HFF-Myc (cell line): ENCODE measurements at regions not wholly inside any gene's neighbourhood (a gene's known extent, or its start where the extent isn't known, plus 50 kb on each side); places are given as distances from the start of the nearest gene placed in this dataset.

ENCODE experiments used
- DNase-seq: peaks from one replicate; pipeline ENCODE4 v3.0.0-alpha.2; 2011; ENCODE audit warnings: low read depth; ENCODE audit errors: extremely low read depth
- H3K4me3 ChIP-seq: replicated peaks from 2 replicates; pipeline ENCODE4 v1.5.1; 2011; ENCODE audit warnings: low read depth, mild to moderate bottlenecking, control low read depth, low read length
- TF ChIP-seq, protein P1 (sequence below): IDR thresholded peaks from 2 replicates; pipeline ENCODE4 v1.5.1; 2012; ENCODE audit warnings: mild to moderate bottlenecking, low read depth, low read length, control low read depth; ENCODE audit errors: missing control alignments

DNA sequence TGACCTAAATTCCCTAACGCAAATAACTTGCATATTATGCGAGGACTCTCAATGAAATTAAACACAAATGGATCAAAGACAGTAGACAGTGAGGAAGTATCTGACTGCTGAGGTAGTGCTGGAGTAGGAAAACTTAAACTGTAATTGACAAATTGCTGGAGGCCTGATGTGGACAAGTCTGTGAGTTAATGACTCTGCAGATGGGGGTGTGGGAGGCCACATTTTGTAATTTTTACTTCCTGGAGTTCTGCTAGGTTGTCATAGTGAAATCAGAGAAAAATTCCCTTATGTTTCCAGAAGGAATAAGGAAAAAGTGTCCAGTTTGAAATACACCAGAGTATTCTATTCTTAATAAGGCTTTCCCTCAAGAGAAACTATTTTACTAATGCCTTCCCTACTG lies 333.0 kb upstream of the CNTNAP5 start:
- TF ChIP-seq, protein P1, sequence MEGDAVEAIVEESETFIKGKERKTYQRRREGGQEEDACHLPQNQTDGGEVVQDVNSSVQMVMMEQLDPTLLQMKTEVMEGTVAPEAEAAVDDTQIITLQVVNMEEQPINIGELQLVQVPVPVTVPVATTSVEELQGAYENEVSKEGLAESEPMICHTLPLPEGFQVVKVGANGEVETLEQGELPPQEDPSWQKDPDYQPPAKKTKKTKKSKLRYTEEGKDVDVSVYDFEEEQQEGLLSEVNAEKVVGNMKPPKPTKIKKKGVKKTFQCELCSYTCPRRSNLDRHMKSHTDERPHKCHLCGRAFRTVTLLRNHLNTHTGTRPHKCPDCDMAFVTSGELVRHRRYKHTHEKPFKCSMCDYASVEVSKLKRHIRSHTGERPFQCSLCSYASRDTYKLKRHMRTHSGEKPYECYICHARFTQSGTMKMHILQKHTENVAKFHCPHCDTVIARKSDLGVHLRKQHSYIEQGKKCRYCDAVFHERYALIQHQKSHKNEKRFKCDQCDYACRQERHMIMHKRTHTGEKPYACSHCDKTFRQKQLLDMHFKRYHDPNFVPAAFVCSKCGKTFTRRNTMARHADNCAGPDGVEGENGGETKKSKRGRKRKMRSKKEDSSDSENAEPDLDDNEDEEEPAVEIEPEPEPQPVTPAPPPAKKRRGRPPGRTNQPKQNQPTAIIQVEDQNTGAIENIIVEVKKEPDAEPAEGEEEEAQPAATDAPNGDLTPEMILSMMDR, result no peak
- H3K4me3 ChIP-seq, result no peak overlapping the region
- DNase-seq, result no peak

DNA sequence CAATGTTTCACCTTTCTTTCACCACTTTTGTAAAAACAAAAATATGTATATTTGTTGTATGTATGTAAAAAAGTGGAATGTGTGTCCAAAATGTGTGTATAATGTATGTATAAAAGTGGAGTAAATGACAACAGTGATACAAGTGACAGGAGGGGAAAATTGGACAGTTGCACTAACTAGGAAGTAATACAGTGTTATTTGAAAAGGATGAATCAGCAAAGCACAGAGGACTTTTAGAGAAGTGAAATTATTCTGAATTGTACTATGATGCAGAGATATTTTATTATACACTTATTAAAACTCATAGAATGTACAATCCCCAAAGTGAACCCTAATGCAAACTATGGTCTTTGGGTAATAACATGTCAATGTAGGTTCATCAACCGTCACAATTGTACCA lies 331.3 kb upstream of the CNTNAP5 start:
- no peak overlapping the region for H3K4me3 ChIP-seq
- TF ChIP-seq, protein P1, result no peak
- DNase-seq, result no peak

GRCh38 chr2:123695426-123695825 lies 329.7 kb upstream of the CNTNAP5 start:
- TF ChIP-seq, protein P1, result no peak
- no peak overlapping the region for H3K4me3 ChIP-seq
- DNase-seq, result no peak

DNA sequence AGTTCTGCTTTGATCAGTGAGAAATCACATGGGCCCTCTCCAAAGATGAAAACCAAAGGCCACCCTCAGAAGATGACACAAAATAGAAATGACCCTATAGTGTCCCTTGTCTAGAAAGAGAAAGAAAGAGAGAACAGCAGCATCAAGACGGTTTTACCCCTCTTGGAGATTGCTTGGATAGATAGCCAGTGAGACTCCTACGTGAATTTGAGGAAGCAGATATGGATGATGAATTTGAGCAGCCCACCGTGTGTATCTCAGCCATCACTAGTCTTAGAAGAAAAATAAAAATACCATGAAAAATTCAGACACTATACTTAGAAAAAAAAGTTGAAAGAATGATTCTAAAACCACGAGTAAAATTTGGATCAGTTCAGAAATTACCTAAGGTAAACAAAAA lies 329.1 kb upstream of the CNTNAP5 start:
- TF ChIP-seq, protein P1, result no peak
- no peak for DNase-seq
- H3K4me3 ChIP-seq, result no peak overlapping the region

DNA sequence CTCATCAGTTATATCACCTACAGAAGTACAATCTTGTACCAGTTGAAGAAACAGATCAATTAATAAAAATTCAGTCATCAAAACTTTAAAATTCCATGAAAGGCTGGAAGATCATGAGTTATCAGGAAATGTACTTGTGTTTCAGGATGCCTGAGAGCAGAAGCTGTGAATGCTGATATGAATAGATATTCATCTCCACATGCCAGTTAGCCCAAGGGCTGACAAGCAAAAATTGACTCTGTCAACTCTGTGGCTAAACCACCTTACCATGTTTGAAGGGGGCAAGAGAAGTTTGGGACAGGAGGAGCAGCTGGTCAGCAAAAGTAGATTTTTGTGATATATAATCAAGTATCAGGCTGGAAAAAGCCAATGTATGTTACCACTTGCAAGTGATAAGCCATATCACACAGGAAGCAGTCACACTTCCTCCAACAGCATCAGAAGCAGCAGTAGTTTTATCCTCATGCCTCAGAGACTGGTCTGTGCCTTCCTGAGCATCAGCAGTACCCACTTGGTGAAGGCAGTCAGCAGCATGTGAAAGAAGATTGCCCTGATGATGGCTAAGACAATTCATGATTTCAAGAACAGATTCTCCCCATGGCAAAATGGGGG lies 328.2 kb upstream of the CNTNAP5 start:
- DNase-seq, result no peak
- TF ChIP-seq, protein P1, result no peak
- H3K4me3 ChIP-seq, result no peak overlapping the region

GRCh38 chr2:123715467-123715982 lies 309.6 kb upstream of the CNTNAP5 start:
- DNase-seq, result no peak
- no peak overlapping the region for H3K4me3 ChIP-seq
- TF ChIP-seq, protein P1, result no peak

DNA sequence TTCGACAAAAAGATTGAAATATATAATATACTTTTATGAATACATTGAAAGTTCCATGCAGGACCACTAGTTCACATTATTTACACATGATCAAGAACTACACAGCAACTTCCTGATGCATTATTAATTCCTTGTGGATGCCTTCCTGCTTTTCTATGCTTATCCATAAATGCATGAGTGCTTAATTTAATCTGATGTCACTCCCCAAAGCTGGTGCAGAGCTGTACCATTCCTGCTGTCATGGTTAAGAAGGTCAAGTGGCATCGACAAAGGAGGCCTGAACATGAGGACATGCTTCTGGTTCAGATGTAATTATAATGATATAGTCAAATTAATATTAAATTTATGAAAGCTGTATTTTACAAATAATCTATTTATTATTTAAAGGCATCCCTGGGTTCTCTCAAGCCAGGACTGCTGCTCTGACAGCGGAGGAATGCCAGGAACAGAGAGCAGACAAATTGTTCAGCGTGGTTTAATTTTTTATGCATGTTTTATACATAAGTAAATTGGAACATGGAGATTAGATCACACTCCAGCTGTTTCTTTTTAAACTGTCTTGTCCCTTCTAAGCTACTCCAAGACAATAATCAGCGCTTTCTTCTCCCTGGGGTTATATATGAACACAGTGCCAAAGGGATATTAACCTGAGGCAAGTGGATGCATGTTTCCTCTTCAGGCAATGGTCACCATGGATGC lies 307.3 kb upstream of the CNTNAP5 start:
- TF ChIP-seq, protein P1, result no peak
- DNase-seq, result no peak
- H3K4me3 ChIP-seq, result no peak overlapping the region
